Activated CD4-positive, alpha-beta T cell treated with anti-CD3 and anti-CD28 coated beads, Interleukin-2, amount 50 U/mL, for 48 hours (primary cell): ENCODE measurements at regions not wholly inside any gene's neighbourhood (a gene's known extent, or its start where the extent isn't known, plus 50 kb on each side); places are given as distances from the start of the nearest gene placed in this dataset.

Experiments used
- DNase-seq, 2 experiments: peaks; one replicate each; pipeline ENCODE4 v3.0.0-alpha.2; 2020

DNA sequence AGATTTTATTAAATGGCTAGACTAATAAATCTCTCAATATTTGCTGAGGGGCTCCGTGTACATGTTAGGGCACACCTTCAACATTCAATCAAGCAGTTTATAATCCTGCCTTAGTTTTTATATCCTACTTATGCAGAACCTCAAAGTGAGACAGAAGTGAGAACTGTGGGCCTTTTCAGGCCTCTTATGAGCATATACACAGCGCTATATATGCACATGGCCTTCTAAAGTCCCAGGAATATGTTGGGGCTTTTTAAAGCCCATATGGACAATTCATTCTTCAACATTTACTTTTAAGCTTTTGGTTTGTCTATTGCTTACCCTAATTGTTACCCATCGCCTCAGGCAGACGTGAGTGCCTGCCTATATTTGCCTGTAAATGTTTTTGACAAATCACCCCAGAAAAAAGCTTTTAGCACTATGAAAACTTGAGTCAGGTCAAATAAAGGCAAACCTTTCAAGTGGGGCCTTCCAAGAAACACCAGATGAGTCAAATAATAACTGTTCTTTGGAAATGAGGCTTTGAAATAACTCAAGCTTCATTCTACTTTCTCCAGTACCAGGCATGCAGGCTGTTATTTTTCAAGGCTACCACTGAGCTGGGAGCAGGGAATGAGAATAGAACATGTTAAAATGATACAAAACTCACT is 58.2 kb downstream of the ESM1 start:
- DNase-seq = no peak

DNA sequence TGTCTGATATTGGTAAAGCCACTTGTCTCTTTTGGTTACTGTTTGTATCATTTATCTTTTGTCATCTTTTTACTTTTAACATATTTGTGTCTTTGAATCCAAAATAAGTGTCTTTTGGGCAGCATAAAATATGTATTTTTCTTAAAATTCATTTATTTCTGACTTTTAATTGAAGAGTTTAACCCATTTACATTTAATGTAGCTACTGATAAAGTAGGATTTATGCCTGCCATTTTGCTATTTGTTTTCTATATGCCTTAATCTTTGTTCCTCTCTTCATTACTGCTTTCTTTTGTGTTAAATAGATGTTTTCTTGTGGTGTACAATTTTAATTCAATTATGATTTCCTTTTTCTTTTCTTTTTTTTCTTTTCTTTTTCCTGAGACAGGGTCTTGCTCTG is 60.9 kb downstream of the ESM1 start:
- DNase-seq = no peak

DNA sequence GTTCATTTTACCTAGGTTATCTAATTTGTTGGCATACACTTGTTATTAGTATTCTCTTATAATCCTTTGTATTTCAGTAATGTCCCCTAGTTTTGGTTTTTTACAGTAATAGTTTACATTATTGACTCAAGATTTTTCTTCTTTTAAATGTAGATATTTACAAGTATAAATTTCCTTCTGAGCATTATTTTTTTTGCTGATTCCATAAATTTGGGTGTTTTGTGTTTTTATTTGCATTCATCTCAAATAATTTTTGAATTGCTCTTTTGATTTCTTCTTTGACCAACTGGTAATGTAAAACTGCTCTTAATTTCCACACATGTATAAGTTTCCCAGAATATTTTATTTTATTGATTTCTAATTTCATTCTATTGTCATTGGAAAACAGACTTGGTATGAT is 68.1 kb downstream of the ESM1 start:
- DNase-seq = no peak

DNA sequence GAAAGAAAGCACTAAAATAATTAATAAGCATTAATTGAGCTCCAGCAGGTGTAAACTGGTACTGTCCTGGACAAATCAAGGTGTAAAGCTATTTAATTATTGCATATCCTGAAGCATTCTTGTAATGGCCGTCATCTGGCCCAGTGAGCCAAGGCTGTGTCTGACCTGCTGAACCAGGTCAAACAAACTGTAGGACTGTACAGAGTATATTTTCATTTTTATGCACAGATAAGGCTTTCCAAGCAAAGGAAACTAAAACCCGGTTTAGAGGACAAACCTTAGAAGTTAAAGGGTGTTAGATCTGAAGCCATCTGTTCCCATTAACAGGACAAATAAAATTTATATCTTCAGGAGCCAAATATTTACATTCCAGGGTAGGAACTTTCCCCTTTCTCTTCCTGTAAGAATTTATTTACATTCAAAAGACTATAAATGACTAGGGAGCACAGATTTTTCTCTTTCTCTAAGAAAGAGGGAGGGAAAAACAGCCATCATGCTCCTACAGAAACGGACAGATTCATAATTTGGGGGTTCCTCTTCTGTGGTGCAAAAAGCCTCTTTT is 69.8 kb downstream of the ESM1 start:
- DNase-seq = no peak

DNA sequence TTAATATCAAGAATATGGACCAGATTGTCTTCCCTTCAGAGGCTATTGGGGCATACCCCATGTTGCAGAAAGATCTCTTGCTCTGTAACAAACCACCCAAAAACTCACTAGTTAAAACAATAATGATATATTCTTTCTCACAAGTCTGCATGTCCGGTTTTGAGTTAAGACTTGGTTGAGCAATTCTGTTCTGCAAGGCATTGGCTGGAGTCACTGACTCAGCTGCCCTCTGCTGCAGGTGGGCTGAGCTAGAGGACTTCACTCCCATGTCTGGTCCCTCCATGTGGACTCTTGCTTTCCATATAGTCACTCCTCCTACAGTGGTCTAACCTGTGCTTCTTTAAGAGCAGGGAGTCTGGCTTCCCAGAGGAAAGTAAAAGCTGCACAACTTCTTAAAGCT is 73.4 kb downstream of the ESM1 start:
- no peak for DNase-seq

DNA sequence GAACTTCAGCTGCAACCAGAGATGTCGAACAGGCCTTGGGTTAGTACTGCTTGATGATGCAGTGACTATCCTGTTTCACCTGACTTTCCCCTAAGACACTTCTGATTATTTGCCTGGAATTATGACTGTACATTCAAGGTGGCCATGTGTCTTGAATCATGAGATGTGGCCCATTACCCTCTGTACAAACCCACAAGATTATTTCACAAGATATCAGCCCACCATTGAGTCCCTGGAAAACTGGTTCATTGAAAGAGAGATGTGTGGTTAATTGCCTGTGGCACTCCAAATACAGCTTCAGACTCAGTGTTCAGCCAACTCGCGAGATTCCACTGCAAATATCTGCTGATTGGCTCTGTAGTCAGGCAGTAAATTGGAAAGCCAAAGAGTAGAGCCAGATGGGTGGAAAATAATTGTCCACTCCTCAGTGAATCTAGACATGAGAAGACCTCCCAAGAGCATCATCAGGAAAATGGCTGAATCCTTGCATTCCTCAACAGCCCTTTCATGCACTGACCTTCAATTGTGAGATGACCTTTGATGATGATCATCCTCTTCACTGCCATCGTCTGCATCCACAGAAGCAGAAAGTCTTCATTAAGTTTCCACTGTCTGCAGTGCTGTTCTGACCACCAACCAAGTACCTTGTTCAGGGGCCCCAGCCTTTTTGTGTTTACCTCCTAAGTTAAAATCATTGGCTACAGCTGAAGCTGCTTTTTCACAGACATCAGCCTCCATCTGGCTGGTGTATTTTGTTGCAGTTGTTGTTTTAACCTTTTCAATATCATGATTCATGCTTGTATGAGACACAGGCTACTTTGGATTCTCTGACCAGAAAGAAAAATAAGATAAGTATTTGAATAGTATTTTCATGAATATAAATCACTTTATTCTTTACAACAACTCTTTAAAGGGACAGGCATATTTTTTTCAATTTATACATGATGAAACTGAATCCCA is 75.2 kb downstream of the ESM1 start:
- no peak for DNase-seq

DNA sequence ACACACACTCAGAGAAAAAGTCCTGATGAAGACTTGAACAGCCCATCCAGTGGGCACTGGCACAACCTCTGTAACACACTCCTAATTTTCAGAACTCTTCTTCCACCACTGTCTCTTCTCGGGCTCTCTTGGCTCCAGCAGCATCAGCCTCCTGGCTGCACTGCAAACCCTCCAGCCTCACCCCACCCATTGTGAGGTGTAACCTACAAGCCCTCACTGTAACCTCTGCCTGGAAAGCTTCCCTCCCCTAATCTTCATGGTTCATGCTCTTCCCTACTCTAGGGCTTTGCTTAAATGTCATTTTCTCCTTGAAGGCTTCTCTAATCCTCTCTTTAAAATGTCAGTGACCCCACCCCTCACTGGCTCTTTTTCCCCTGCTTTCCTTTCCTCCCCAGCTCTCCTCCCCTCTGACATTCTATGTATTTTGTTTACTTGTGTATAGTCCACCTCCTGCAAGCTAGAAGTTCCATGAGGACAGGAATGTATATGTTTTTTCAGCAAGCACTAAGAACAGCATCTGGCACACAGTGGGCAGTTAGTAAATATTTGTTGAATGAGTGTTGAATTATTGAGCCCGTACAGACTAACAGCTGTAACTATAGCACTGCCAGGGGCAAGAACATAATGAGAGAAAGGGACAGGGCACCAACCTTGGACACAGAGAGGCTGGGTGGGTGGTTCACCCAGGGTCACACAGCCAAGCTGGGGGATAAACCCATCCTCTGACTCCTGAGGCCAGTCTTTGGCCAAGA is 76.4 kb downstream of the ESM1 start:
- no peak for DNase-seq

DNA sequence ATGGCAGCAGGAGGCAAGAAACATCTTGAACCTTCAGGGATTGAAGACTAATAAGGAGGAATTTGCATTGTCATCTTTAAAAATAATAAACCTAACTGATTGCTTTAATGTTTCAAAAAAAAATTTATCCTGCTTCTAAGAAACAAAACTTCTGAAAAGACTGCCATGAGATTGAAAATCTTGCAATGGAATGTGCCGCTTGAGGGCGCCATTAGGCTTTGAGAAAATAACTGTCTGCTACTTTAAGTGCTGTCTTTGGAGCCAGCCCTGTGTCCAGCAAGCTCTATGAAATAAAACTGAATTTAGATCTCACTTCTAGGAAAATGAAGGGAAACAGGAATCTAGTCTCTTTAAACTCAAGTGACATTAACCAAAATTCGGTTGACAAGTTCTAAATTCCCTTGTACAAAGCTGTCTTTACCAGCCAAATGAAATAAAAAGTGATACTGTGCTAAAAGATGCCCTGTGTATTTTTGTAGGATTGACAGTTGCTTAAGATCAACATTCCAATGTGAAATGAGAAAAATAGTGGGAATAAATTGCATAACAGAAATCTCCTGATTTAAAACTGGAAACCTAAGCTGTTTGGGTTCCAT is 79.4 kb downstream of the ESM1 start:
- peak; percentile 79 to 84 for DNase-seq

DNA sequence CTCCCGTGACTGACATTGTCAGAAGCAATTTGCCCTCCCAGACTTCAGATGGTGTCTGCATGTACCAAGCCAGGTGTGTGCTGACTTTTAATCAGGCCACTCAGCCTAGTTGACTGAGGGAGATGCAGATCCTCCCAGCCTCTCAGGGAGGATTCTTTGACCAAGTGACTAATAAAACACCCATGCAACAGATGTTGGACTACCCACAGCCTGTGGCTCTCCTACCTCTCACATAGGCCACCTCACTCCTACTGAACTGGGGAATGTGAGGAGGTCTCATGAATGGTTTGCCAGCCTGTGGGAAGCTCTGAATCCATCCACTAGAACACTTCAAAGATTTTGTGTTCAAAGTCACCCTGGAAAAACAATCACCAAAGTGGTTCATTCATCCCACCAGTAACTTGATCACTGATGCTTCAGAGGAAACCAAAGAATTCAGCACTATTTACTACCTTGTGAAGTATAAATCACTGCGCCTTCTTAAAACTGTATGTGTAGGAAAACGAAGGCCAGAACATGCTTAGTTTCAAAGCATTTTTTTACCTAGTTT is 80.1 kb downstream of the ESM1 start:
- DNase-seq = no peak

DNA sequence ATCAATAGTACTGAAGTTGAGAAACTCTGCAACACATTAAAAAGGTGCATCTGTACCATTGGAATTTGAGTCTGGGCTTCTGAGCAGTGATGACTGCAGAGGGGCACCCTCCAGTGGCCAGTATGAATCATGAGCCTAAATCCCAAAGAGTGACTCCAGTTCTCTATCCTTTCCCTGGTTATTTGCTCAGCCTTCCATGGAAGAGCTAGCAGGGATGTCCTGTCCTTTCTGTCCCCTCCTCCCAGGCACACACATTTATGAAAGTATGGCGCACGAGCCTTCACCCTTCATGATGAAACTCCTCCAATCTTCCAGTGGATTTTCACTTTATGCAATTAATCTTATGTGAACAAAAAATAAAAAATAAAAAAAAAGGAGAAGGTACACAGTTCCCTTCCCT is 81.0 kb downstream of the ESM1 start:
- no peak for DNase-seq

DNA sequence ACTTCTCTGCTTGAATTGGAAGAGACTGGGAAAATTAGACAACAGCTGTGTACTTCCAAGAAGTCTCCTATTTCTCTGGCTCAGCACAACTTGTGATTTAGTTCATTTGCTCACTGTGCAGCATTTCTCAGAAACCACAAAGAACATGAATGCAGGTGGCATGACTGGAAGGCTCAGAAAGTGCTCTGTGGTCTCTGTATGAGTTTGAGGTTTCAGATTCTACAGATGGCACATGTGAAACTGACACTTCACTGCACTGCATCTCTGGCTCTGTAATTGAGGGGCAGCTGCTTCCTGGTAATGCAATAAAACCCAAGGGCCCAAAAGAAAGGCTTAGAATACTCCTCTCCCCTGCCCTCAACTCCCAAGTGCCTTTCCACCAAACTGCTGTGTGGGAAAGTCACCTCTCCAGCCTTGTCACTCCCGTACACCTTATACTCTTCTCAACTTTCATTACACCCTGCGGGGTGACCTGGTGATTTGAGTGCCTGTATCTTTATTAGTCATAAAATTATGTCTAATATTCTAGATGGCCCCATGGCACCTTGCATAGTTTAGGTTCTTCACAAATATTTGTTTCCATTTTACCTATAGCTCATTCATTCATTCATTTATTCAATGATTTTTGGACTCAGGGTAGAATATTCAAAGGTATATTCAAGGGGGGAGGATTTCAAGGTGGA is 82.5 kb downstream of the ESM1 start:
- DNase-seq = peak; percentile 39 to 52

DNA sequence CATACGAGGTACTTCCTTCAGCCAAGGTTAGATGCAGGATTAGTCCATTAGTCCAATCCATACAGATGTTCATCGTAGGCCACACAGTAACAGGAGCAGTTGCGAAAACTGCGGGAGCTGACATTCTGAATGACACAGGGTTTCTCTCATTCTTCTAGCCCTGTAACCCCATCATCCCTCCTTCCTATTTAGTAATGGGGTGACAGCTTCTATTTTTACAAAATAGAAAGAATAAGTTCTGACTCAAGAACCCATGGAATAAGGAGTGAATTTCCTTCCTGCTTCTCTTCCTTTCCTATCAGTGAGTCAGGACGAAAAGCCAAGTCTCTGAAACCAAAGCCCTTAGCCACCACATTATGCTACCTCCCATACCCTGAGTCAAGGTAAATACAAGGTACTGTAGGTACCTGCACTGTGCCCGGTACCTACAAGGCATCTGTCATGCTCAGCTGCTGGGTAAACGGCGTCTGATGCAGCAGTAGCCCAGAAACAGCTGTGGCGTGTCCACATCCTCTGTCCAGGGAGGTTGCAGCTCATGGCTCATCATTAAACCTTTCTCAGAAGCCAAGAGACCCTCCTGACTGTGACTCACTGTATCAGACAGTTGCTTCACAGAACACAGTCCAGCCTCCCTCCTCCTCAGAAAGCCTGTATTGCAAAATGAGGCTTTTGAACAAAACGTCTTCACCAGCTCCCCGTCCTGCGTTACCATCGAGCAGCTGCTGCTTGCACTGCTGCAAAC is 84.2 kb downstream of the ESM1 start:
- no peak for DNase-seq

DNA sequence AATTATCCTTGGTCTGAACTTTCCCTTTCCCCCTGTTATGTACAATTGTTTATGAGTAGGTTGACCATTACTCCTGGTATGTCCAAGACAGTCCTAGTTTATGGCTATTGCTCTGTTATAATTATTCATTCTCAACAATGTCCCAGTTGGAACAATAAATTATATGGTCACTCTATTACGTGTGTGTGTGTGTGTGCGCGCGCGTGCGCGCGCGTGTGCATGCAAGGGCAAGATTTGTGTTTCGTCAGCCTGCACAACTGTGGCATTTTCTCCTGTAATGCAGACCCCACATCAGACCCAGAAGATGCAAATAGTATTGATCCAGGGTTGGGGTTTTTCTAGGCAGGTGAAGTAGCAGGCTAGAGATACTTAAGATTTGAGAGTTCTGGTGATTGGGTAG is 88.4 kb downstream of the ESM1 start:
- DNase-seq = no peak

DNA sequence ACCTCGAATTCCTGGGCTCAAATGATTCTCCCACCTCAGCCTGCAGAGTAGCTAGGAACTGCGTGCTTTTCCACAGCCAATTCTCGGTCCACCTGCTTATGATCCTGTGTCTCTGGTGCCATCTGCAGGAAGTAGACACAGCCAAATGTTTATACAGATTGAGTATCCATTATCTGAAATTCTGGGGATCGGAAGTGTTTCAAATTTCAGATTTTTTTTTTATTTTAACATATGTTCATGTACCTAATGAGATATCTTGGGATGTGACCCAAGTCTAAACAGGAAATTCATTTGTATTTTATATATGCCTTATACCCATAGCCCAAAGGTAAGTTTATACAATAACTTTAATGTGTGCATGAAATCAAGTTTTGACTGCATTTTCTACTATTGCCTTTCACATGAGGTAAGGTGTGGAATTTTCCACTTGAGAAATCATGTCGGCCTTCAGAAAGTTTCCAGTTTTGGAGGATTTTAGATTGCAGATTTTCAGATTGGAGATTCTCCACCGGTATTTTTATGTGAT is 89.5 kb downstream of the ESM1 start:
- no peak for DNase-seq

DNA sequence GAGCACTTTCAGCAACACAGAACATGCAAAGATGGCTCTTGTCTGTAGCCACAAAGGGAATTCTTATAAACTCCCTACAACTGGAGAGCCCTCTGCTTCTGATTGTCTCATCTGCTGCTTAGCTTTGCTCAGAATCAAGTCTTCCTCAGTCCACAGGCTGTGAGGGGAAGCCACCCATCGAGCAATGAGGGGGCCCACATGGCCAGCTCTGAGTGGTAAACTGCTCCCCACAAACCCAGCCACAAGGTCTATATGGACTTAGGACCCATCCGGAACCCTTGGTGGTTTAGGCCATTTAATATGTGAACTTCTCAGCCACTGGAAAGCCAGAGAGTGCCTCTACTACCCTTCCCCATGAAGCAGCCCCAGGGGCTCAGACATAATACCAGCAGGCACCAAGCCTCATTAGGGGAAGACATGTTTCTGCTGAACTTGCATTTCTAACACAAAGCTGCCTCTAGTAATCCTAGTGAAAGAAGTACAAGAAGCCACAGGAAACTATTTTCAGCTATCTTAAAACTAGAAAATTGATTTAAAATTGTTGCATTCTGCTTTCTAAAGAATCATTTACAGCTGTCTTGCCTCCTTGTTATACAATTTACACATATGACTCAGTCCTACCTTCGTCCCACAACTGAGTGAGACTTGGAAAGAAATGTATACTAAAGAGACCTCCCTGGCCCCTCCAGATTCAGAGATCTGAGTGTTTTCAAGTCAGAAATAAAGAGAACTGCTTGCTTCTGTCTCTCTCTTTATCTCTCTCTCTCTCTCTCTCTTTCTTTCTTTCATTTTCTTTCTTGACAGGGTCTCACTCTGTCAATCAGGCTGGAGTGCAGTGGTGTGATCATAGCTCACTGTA is 90.2 kb downstream of the ESM1 start:
- no peak for DNase-seq

DNA sequence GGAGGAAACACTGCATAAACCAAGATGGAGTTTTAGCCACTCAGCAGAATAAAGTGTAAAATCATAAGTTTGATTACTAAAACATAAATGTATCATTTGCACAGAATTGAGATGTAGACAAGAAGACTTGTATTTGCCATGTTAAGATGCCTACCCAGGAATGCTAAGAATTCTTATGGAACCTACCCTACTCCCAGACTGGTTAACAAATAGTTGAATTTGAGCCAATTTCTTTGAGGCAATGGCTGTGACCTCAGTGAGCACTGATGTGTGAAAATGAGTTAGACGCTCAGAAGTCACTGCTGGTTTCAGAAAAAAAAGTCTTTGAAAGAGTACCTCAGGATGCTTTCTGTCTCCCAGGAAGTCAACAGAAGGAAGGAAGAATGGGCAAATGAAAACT is 95.6 kb downstream of the ESM1 start:
- no peak for DNase-seq

DNA sequence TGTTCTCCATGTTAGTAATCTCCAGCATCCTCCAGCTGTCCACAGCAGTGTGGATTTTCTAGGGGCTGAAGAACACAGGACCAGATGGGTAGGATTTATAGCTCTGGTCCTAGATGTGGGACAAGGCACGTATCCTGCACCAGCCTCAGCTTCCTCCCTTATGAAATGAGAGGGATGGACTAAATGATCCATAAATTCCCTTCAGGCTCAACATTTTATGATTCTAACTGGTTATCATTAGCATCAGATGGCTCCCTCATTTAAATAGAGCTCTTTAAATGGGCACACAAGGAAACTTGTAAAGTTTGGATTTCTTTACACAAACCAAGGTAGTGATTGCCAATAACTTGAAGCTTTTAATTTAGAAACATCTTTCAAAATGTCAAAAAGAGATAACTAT is 97.7 kb downstream of the ESM1 start:
- DNase-seq = no peak

DNA sequence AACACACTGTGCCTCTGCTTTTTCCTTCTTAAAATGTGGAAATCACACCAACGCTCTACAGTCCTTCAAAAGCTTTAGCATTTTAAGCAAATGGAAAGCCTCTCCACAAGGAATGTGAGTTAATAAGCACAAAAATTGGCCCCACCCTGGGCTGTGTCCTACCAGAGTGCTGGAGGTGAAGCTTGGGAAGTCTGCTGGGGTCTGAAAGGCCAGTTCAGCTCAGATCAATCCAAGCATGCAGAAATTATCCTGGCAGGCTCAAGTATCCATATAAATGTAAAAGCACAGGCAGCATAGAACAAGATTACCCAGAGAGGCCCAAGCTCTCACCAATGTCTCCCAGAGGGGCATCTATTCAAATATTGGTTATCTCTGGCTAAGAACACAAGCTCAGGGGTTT is 98.5 kb downstream of the ESM1 start:
- no peak for DNase-seq

DNA sequence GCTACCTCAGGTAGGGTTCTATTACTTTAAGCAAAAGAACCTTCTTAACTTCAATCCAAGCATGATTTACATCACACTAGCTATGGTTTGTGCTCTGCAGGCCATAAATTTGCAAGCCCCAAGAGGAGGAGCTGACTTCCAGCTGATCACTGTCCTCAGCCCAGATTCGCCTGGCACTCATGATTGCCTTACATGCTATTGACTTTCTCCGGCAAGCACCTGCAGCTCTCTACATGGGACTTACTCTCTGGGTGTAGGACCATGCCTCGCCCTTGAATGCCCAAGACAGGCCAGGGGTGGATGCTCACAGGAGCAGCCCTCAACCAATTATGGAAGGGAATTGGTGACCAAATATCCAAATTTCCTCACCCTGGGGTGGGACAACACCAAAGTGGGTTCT is 99.8 kb downstream of the ESM1 start:
- DNase-seq = no peak

DNA sequence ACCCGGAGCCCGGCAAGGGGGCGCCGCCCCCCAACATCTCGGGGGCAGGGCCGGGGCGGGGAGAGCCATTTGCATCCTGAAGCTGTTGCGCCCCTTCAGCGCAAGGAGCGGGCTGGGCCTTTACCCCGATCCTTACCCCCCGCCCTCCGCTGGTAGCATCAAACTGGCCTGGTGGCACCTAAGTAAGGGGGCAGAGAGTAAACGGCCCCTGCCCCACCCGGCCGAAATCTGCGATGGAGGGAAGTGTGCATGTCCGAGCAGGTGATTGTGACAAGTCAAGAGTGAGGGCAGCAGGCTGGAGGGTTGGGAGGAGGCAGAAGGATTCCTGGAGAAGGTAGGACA is 101.2 kb downstream of the ESM1 start:
- DNase-seq = no peak
